H1 (cell line): ENCODE measurements at regions not wholly inside any gene's neighbourhood (a gene's known extent, or its start where the extent isn't known, plus 50 kb on each side); places are given as distances from the start of the nearest gene placed in this dataset.

Experiments used
- KDM1A ChIP-seq: fragments of 200-600, 300-600 bp; sonication (generic); IDR thresholded peaks from 2 replicates; pipeline ENCODE4 v1.7.1; 2016; ENCODE audit warnings: mild to moderate bottlenecking, low read length, borderline replicate concordance
- KDM5A ChIP-seq: fragments of 200-600 bp; IDR thresholded peaks from 2 replicates; pipeline ENCODE4 v1.7.1; 2012; ENCODE audit warnings: mild to moderate bottlenecking, low read length, inconsistent platforms, mixed read lengths
- RAD21 ChIP-seq, 2 experiments: IDR thresholded peaks in 1 of 2; conservative IDR thresholded peaks in 1 of 2; 2 replicates each; pipeline ENCODE4 v1.6.1; 2011; ENCODE audit warnings: low read depth in 2 of 2, low read length in 2 of 2, improper control_type of control experiment in 1 of 2, inconsistent platforms in 1 of 2, mild to moderate bottlenecking in 1 of 2, moderate library complexity in 1 of 2
- ZNF274 ChIP-seq: IDR thresholded peaks from 2 replicates; pipeline ENCODE4 v1.7.0; 2012; ENCODE audit warnings: low read length, borderline replicate concordance; ENCODE audit errors: extremely low read depth
- TF ChIP-seq, protein P1 (sequence below), 3 experiments: IDR thresholded peaks; 1 replicate in 2 of 3; 2 replicates in 1 of 3; pipeline versions ENCODE4 v1.5.1 to v1.6.1; 2011; ENCODE audit warnings: low read length in 3 of 3, mild to moderate bottlenecking in 3 of 3, inconsistent platforms in 2 of 3, low read depth in 1 of 3, moderate library complexity in 1 of 3; ENCODE audit not compliant: insufficient read depth in 1 of 3; ENCODE audit errors: control extremely low read depth in 1 of 3

DNA sequence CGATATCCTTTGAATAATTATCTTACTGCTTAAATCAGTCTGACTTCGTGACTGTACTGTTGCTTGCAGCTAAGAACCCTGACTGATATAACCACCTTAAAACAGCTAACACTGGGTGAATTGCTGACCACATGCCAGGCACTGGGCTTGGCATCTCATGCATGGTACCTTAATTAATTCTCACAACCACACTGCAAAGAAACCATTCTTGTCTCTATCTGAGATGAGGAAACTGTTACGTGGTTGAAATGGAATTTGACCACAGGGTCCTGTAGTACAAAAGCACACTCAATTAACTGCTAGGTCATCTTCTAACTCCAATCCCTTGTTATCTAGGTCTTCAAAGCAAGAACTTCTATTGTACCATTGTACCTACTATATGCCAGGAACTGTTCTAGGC lies 92.7 kb upstream of the PRICKLE2 start:
- no peak for TF ChIP-seq ZNF274
- TF ChIP-seq, protein P1, sequence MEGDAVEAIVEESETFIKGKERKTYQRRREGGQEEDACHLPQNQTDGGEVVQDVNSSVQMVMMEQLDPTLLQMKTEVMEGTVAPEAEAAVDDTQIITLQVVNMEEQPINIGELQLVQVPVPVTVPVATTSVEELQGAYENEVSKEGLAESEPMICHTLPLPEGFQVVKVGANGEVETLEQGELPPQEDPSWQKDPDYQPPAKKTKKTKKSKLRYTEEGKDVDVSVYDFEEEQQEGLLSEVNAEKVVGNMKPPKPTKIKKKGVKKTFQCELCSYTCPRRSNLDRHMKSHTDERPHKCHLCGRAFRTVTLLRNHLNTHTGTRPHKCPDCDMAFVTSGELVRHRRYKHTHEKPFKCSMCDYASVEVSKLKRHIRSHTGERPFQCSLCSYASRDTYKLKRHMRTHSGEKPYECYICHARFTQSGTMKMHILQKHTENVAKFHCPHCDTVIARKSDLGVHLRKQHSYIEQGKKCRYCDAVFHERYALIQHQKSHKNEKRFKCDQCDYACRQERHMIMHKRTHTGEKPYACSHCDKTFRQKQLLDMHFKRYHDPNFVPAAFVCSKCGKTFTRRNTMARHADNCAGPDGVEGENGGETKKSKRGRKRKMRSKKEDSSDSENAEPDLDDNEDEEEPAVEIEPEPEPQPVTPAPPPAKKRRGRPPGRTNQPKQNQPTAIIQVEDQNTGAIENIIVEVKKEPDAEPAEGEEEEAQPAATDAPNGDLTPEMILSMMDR (IDR thresholded peaks at IDR 0.05; ENCODE audit: control extremely low read depth in 1 of 3, insufficient read depth in 1 of 3, low read depth in 1 of 3, low read length in 3 of 3), result no peak
- TF ChIP-seq KDM5A, result no peak
- no peak for TF ChIP-seq KDM1A
- TF ChIP-seq RAD21 (IDR thresholded peaks at IDR 0.05 in 1 of 2, conservative IDR thresholded peaks at IDR 0.05 in 1 of 2; ENCODE audit: low read depth in 2 of 2, low read length in 2 of 2), result no peak
